IMR-90 (cell line): ENCODE measurements at regions not wholly inside any gene's neighbourhood (a gene's known extent, or its start where the extent isn't known, plus 50 kb on each side); places are given as distances from the start of the nearest gene placed in this dataset.

Experiments used
- ATAC-seq: fragments of 200-7000 bp; cut with Tn5 transposase; 2 replicates; pipeline ENCODE4 v1.9.1; 2020; ENCODE audit warnings: low read depth, mild to moderate bottlenecking, moderate library complexity
- BruUV-seq: library from RNA; stranded (reverse); fragments of 400-500 nt; replicated peaks from 2 replicates; lab custom pipeline; 2021; lab: Mats Ljungman, UMichigan
- CTCF ChIA-PET: fragments of 300-600 bp; formaldehyde crosslinking; extraction: SDS; loops from one replicate; lab custom pipeline; 2021; ENCODE audit warnings: antibody characterized with exemption; lab: Yijun Ruan, JAX
- POLR2A ChIA-PET: fragments of 300-600 bp; sonication (Branson Sonifier 250); formaldehyde crosslinking; loops from one replicate; lab custom pipeline; 2022; ENCODE audit warnings: antibody characterized with exemption; ENCODE audit not compliant: unreplicated experiment; lab: Charles Lee
- DNase-seq: peaks from one replicate; pipeline ENCODE4 v3.0.0; 2013
- H2AFZ ChIP-seq: replicated peaks from 2 replicates; pipeline ENCODE3; 2013; ENCODE audit warnings: low read length, mild to moderate bottlenecking; ENCODE audit not compliant: poor library complexity
- H2AK5ac ChIP-seq: 2 replicates; pipeline ENCODE4 v1.6.1; 2013; ENCODE audit warnings: low read depth, low read length, inconsistent platforms
- H2AK9ac ChIP-seq: replicated peaks from 2 replicates; pipeline ENCODE3; 2013; ENCODE audit warnings: mild to moderate bottlenecking, low read depth, low read length, moderate library complexity; ENCODE audit not compliant: poor library complexity
- H2BK120ac ChIP-seq: 2 replicates; pipeline ENCODE4 v1.6.1; 2013; ENCODE audit warnings: low read depth, low read length, inconsistent platforms
- H2BK15ac ChIP-seq: 3 replicates; pipeline ENCODE4 v1.6.1; 2013; ENCODE audit warnings: low read depth, low read length, inconsistent platforms
- H2BK20ac ChIP-seq: 2 replicates; pipeline ENCODE4 v1.6.1; 2013; ENCODE audit warnings: low read depth, mild to moderate bottlenecking, inconsistent platforms, low read length, moderate library complexity
- H2BK5ac ChIP-seq: 2 replicates; pipeline ENCODE4 v1.6.1; 2013; ENCODE audit warnings: mild to moderate bottlenecking, low read depth, low read length, inconsistent platforms; ENCODE audit not compliant: poor library complexity, severe bottlenecking
- H3K14ac ChIP-seq: replicated peaks from 2 replicates; pipeline ENCODE4 v1.6.1; 2013; ENCODE audit warnings: low read depth, low read length, inconsistent platforms
- H3K18ac ChIP-seq: 2 replicates; pipeline ENCODE4 v1.6.1; 2013; ENCODE audit warnings: low read depth, low read length, control low read depth
- H3K23ac ChIP-seq: 2 replicates; pipeline ENCODE4 v1.6.1; 2013; ENCODE audit warnings: low read depth, low read length, inconsistent platforms
- H3K27ac ChIP-seq: 2 replicates; pipeline ENCODE4 v1.5.1; 2013; ENCODE audit warnings: mild to moderate bottlenecking, control low read depth, low read length; ENCODE audit not compliant: insufficient read depth
- H3K27me3 ChIP-seq: 2 replicates; pipeline ENCODE4 v1.6.1; 2013; ENCODE audit warnings: low read length; ENCODE audit not compliant: control insufficient read depth, insufficient read depth
- H3K36me3 ChIP-seq: 2 replicates; pipeline ENCODE4 v1.6.1; 2013; ENCODE audit warnings: low read length, mixed read lengths; ENCODE audit not compliant: control insufficient read depth, insufficient read depth
- H3K4ac ChIP-seq: 2 replicates; pipeline ENCODE4 v1.6.1; 2013; ENCODE audit warnings: low read depth, low read length, inconsistent platforms
- H3K4me1 ChIP-seq: 2 replicates; pipeline ENCODE4 v1.6.1; 2013; ENCODE audit warnings: low read length, mixed read lengths; ENCODE audit not compliant: control insufficient read depth, insufficient read depth
- H3K4me2 ChIP-seq: 2 replicates; pipeline ENCODE4 v1.6.1; 2013; ENCODE audit warnings: low read depth, mild to moderate bottlenecking, control low read depth, low read length, moderate library complexity
- H3K4me3 ChIP-seq: 2 replicates; pipeline ENCODE4 v1.5.1; 2013; ENCODE audit warnings: low read depth, mild to moderate bottlenecking, control low read depth, low read length, moderate library complexity; ENCODE audit not compliant: insufficient read depth
- H3K56ac ChIP-seq: 2 replicates; pipeline ENCODE4 v1.6.1; 2013; ENCODE audit warnings: low read length, inconsistent platforms; ENCODE audit not compliant: insufficient read depth; ENCODE audit errors: extremely low read depth
- H3K79me1 ChIP-seq, 2 experiments: 2 replicates each; pipeline ENCODE4 v1.6.1; 2013; ENCODE audit warnings: low read length in 2 of 2, inconsistent platforms in 1 of 2, low read depth in 1 of 2
- H3K9ac ChIP-seq: 2 replicates; pipeline ENCODE4 v1.6.1; 2013; ENCODE audit warnings: low read depth, low read length, control low read depth
- H3K9me1 ChIP-seq: 2 replicates; pipeline ENCODE4 v1.6.1; 2013; ENCODE audit warnings: low read length, inconsistent platforms; ENCODE audit not compliant: insufficient read depth
- H3K9me3 ChIP-seq: 2 replicates; pipeline ENCODE4 v1.6.1; 2013; ENCODE audit warnings: low read length; ENCODE audit not compliant: control insufficient read depth, insufficient read depth
- H4K20me1 ChIP-seq: 2 replicates; pipeline ENCODE4 v1.6.1; 2013; ENCODE audit warnings: low read length, inconsistent platforms; ENCODE audit not compliant: insufficient read depth
- H4K5ac ChIP-seq: 2 replicates; pipeline ENCODE4 v1.6.1; 2013; ENCODE audit warnings: mild to moderate bottlenecking, low read depth, low read length, control low read depth
- H4K8ac ChIP-seq, 2 experiments: 2 replicates each; pipeline ENCODE4 v1.6.1; 2013; ENCODE audit warnings: low read depth in 2 of 2, low read length in 2 of 2, control low read depth in 1 of 2, inconsistent platforms in 1 of 2
- H4K91ac ChIP-seq: 2 replicates; pipeline ENCODE4 v1.6.1; 2013; ENCODE audit warnings: low read depth, low read length, inconsistent platforms; ENCODE audit not compliant: insufficient read depth
- CEBPB ChIP-seq: IDR thresholded peaks from 2 replicates; pipeline ENCODE4 v1.6.1; 2012; ENCODE audit warnings: low read depth, low read length, improper control_type of control experiment
- CHD1 ChIP-seq: IDR thresholded peaks from 2 replicates; pipeline ENCODE4 v1.6.1; 2012; ENCODE audit warnings: low read depth, low read length, improper control_type of control experiment
- FOS ChIP-seq: fragments of 150-350 bp; IDR thresholded peaks from 2 replicates; pipeline ENCODE4 v1.6.1; 2016; ENCODE audit warnings: low read depth, low read length
- MAFK ChIP-seq: IDR thresholded peaks from 2 replicates; pipeline ENCODE4 v1.6.1; 2012; ENCODE audit warnings: low read depth, low read length, improper control_type of control experiment
- MAZ ChIP-seq: IDR thresholded peaks from 2 replicates; pipeline ENCODE4 v1.6.1; 2012; ENCODE audit warnings: low read depth, mild to moderate bottlenecking, low read length, improper control_type of control experiment, moderate library complexity, borderline replicate concordance
- MXI1 ChIP-seq: IDR thresholded peaks from 2 replicates; pipeline ENCODE4 v1.6.1; 2012; ENCODE audit warnings: low read depth, mild to moderate bottlenecking, low read length, moderate library complexity, borderline replicate concordance
- RAD21 ChIP-seq: IDR thresholded peaks from 2 replicates; pipeline ENCODE4 v1.6.1; 2012; ENCODE audit warnings: low read length, improper control_type of control experiment
- RCOR1 ChIP-seq: IDR thresholded peaks from 2 replicates; pipeline ENCODE4 v1.6.1; 2012; ENCODE audit warnings: mild to moderate bottlenecking, low read length, improper control_type of control experiment; ENCODE audit not compliant: insufficient replicate concordance
- dilution Hi-C: fragments of 300-500 bp; cut with HindIII; formaldehyde crosslinking; loops from one replicate; pipeline ENCODE4 v1.14.3; 2018; ENCODE audit warnings: low sequenced_read_pairs; ENCODE audit not compliant: unreplicated experiment
- in situ Hi-C: fragments of 300-500 bp; cut with MboI; formaldehyde crosslinking; loops from 3 replicates; pipeline ENCODE4 v1.14.3; 2019; ENCODE audit warnings: low sequenced_read_pairs, inconsistent platforms, mixed read lengths
- intact Hi-C: fragments of 100-400 bp; cut with micrococcal nuclease; formaldehyde crosslinking; loops from 2 replicates; pipeline ENCODE4 v1.10.0; 2022
- TF ChIP-seq, protein P1 (sequence below): fragments of 150-350 bp; IDR thresholded peaks from 2 replicates; pipeline ENCODE4 v1.6.1; 2017; ENCODE audit warnings: mild to moderate bottlenecking, antibody characterized with exemption, low read length, low read depth
- TF ChIP-seq, protein P2 (sequence below): conservative IDR thresholded peaks from 2 replicates; pipeline ENCODE4 v1.5.1; 2012; ENCODE audit warnings: mild to moderate bottlenecking, low read depth, low read length, improper control_type of control experiment
- TF ChIP-seq, protein P3 (sequence below): fragments of 150-350 bp; IDR thresholded peaks from 2 replicates; pipeline ENCODE4 v1.6.1; 2016; ENCODE audit warnings: low read depth, mild to moderate bottlenecking, low read length, moderate library complexity, borderline replicate concordance

DNA sequence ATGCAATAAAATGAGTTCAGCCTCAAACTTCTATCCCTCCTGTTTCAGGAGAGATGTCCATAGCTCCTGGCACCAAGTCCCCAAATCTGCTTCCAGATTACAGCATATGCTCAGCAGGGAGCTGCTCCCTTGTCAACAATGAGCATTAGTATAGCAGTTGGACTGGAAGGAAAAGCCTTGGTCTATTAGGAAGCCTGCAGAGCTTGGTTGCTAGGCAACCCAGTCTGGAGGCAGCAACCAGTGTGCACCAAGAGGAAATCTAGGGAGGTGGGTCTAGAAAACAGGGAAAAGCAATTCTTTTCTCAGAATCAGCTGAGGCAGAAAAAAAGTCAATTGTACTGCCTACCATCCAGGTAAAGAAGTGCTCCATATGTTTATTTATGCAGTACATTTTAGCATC, 229.5 kb upstream of the NMUR2 start:
- Histone ChIP-seq H4K91ac (no peak overlapping the region), H3K23ac (no peak overlapping the region), H3K18ac (no peak overlapping the region), H3K27me3 (no peaks in the 10 kb centered on the region), H3K14ac (no peak overlapping the region), H3K4ac (no peak overlapping the region), H4K8ac (no peak overlapping the region), H3K56ac (no peak overlapping the region), H3K9me3 (peaks cover 3% of the 10 kb centered on the region), H2BK20ac (no peak overlapping the region), H4K5ac (no peak overlapping the region), H3K79me1 (no peaks in the 10 kb centered on the region), H2AFZ (no peak overlapping the region), H3K9ac (no peak overlapping the region), H3K4me3 (no peak overlapping the region), H4K20me1 (no peaks in the 10 kb centered on the region), H2BK15ac (no peak overlapping the region), H2BK5ac (no peak overlapping the region), H3K9me1 (no peaks in the 10 kb centered on the region), H3K27ac (no peak overlapping the region), H2AK9ac (no peak overlapping the region), H3K4me1 (no peaks in the 10 kb centered on the region), H3K36me3 (no peaks in the 10 kb centered on the region), H2AK5ac (no peak overlapping the region), H2BK120ac (no peak overlapping the region), H3K4me2 (no peak overlapping the region)
- DNase-seq: no peak
- TF ChIP-seq RCOR1 (no peak), MAZ (no peak), CHD1 (no peak), MAFK (no peak), FOS (no peak), MXI1 (no peak), RAD21 (no peak), CEBPB (no peak)
- TF ChIP-seq, protein P1, sequence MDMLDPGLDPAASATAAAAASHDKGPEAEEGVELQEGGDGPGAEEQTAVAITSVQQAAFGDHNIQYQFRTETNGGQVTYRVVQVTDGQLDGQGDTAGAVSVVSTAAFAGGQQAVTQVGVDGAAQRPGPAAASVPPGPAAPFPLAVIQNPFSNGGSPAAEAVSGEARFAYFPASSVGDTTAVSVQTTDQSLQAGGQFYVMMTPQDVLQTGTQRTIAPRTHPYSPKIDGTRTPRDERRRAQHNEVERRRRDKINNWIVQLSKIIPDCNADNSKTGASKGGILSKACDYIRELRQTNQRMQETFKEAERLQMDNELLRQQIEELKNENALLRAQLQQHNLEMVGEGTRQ: no peak
- TF ChIP-seq, protein P2, sequence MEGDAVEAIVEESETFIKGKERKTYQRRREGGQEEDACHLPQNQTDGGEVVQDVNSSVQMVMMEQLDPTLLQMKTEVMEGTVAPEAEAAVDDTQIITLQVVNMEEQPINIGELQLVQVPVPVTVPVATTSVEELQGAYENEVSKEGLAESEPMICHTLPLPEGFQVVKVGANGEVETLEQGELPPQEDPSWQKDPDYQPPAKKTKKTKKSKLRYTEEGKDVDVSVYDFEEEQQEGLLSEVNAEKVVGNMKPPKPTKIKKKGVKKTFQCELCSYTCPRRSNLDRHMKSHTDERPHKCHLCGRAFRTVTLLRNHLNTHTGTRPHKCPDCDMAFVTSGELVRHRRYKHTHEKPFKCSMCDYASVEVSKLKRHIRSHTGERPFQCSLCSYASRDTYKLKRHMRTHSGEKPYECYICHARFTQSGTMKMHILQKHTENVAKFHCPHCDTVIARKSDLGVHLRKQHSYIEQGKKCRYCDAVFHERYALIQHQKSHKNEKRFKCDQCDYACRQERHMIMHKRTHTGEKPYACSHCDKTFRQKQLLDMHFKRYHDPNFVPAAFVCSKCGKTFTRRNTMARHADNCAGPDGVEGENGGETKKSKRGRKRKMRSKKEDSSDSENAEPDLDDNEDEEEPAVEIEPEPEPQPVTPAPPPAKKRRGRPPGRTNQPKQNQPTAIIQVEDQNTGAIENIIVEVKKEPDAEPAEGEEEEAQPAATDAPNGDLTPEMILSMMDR: no peak
- TF ChIP-seq, protein P3, sequence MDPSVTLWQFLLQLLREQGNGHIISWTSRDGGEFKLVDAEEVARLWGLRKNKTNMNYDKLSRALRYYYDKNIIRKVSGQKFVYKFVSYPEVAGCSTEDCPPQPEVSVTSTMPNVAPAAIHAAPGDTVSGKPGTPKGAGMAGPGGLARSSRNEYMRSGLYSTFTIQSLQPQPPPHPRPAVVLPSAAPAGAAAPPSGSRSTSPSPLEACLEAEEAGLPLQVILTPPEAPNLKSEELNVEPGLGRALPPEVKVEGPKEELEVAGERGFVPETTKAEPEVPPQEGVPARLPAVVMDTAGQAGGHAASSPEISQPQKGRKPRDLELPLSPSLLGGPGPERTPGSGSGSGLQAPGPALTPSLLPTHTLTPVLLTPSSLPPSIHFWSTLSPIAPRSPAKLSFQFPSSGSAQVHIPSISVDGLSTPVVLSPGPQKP: no peak
- dilution Hi-C loops: no loop called here
- intact Hi-C loops: no loop called here
- in situ Hi-C loops: no loop called here
- BruUV-seq: no TSS peak
- POLR2A ChIA-PET: no interaction called here
- no peak for ATAC-seq
- CTCF ChIA-PET: no interaction called here
